ENCODE measurements at regions not wholly inside any gene's neighbourhood (a gene's known extent, or its start where the extent isn't known, plus 50 kb on each side); places are given as distances from the start of the nearest gene placed in this dataset.

DNA sequence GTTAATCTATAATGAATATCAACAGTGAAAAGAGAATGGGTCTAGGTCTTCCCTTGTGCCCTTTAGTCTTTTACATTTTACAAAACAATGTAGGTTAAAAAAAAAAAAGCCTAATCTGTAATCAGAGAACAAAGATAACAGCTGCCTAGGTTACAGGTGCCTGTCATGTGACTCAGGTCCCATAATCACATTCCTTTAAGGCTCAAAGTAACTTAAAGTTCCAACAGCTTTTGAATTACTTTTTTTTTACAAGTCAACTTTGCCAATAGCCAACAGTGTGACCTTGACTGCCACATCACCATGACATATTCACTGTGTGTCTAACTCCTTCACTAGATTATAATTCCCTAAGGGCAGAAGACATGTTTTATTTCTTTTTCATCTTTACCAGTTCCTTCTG, 237.0 kb upstream of the API5 start:
- Histone ChIP-seq H3K27me3 (ENCODE audit: control insufficient read depth, insufficient read depth, low read length) (no peaks in the 10 kb centered on the region), H3K4me2 (ENCODE audit: low read length) (no peak overlapping the region), H3K9ac (no peak overlapping the region), H3K4me3 (ENCODE audit: low read depth, low read length) (no peak overlapping the region), H3K79me2 (no peaks in the 10 kb centered on the region), H2AFZ (no peak overlapping the region), H3K9me3 (ENCODE audit: control insufficient read depth, low read length) (no peaks in the 10 kb centered on the region), H3K4me1 (no peaks in the 10 kb centered on the region), H3K27ac (no peak overlapping the region), H3K36me3 (ENCODE audit: control insufficient read depth, insufficient read depth, low read length) (no peaks in the 10 kb centered on the region)
- TF ChIP-seq, protein P1, sequence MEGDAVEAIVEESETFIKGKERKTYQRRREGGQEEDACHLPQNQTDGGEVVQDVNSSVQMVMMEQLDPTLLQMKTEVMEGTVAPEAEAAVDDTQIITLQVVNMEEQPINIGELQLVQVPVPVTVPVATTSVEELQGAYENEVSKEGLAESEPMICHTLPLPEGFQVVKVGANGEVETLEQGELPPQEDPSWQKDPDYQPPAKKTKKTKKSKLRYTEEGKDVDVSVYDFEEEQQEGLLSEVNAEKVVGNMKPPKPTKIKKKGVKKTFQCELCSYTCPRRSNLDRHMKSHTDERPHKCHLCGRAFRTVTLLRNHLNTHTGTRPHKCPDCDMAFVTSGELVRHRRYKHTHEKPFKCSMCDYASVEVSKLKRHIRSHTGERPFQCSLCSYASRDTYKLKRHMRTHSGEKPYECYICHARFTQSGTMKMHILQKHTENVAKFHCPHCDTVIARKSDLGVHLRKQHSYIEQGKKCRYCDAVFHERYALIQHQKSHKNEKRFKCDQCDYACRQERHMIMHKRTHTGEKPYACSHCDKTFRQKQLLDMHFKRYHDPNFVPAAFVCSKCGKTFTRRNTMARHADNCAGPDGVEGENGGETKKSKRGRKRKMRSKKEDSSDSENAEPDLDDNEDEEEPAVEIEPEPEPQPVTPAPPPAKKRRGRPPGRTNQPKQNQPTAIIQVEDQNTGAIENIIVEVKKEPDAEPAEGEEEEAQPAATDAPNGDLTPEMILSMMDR (IDR thresholded peaks at IDR 0.05) = no peak

DNA sequence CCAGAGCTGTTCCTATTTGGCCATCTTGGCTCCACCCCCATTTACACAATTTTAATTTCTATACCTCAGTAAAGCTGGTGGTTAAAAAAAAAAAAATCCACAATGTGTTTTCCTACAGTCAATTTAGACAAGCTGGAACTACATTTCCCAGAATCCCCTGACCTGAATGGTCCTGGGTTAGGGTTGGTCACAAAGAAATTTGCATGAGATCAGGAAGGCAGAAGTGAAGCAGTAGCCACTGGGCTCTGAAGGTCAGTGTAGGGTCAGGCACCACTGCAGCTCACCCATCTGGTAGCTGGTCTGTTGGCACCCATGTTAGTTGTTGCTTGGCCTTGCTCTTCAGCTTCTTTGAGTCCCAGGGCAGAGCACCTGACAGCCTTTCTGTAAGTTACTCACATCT, 210.7 kb upstream of the API5 start:
- H3K9me3 ChIP-seq (ENCODE audit: control insufficient read depth, low read length) = no peaks in the 10 kb centered on the region
- H3K4me2 ChIP-seq (ENCODE audit: low read length) = no peak overlapping the region
- H3K79me2 ChIP-seq = no peaks in the 10 kb centered on the region
- TF ChIP-seq, protein P1 (IDR thresholded peaks at IDR 0.05) = no peak
- H2AFZ ChIP-seq = no peak overlapping the region
- H3K9ac ChIP-seq = no peak overlapping the region
- H3K27me3 ChIP-seq (ENCODE audit: control insufficient read depth, insufficient read depth, low read length) = no peaks in the 10 kb centered on the region
- H3K27ac ChIP-seq = no peak overlapping the region
- H3K4me3 ChIP-seq (ENCODE audit: low read depth, low read length) = no peak overlapping the region
- H3K36me3 ChIP-seq (ENCODE audit: control insufficient read depth, insufficient read depth, low read length) = no peaks in the 10 kb centered on the region
- no peaks in the 10 kb centered on the region for H3K4me1 ChIP-seq

DNA sequence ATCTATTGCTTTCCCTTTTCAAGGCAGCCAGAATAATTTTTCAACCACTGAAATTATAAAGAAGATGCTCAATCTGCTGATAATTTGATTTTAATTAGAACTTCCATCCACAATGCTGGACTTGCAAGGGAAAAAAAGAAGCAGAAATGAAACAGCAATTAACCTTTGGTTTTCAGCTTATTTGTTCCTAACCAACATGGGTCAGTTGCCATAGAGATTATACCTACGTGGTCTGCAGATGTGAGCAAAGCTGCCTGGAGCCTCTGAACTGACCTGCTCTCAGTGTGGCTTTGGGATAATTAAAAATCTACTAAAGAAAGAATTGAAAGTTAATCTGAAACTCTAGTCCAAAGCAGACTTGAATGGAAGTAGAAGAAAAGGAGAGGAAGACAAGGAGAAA, 195.7 kb upstream of the API5 start:
- no peaks in the 10 kb centered on the region for H3K27me3 ChIP-seq (ENCODE audit: control insufficient read depth, insufficient read depth, low read length)
- no peaks in the 10 kb centered on the region for H3K4me1 ChIP-seq
- H3K79me2 ChIP-seq = no peaks in the 10 kb centered on the region
- no peak overlapping the region for H3K9ac ChIP-seq
- H2AFZ ChIP-seq = no peak overlapping the region
- no peaks in the 10 kb centered on the region for H3K9me3 ChIP-seq (ENCODE audit: control insufficient read depth, low read length)
- no peak overlapping the region for H3K4me2 ChIP-seq (ENCODE audit: low read length)
- H3K27ac ChIP-seq = no peak overlapping the region
- TF ChIP-seq, protein P1 (IDR thresholded peaks at IDR 0.05) = no peak
- H3K36me3 ChIP-seq (ENCODE audit: control insufficient read depth, insufficient read depth, low read length) = no peaks in the 10 kb centered on the region
- H3K4me3 ChIP-seq (ENCODE audit: low read depth, low read length) = no peak overlapping the region

DNA sequence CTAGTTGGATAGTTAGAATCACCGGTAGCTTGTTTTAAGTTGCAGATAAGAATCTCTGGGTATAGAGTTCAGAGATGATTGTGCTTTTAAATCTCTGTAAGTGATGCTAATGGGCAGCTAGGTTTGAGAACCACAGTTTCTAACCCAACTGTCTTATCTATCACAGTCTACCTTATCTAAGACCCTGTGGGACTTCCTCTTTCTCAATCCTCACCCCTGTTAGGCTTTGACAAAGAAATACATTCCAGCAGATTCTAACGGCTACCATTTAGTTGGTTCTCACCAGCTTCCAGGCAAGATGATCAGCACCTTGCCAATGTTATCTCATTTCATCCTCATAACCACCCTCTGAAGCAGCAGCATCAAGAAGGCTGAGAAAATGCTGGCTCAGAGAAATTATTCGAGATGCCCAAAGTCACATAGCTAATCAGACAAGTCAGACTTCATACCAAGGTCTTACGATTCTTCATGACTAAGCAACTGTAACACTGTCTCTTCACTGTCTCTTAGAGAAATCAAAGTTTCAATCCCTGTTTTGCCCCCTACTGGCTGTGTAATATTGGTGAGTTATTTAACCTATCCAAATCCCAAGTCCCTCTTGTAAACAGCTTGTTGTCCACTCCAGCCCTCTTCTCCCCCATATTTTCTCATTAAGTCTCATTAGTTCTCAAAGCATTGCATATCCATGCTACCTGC, 192.4 kb upstream of the API5 start:
- H3K4me3 ChIP-seq (ENCODE audit: low read depth, low read length) = no peak overlapping the region
- no peaks in the 10 kb centered on the region for H3K4me1 ChIP-seq
- no peak overlapping the region for H3K27ac ChIP-seq
- TF ChIP-seq, protein P1 (IDR thresholded peaks at IDR 0.05) = no peak
- no peaks in the 10 kb centered on the region for H3K79me2 ChIP-seq
- no peaks in the 10 kb centered on the region for H3K36me3 ChIP-seq (ENCODE audit: control insufficient read depth, insufficient read depth, low read length)
- no peak overlapping the region for H3K4me2 ChIP-seq (ENCODE audit: low read length)
- no peaks in the 10 kb centered on the region for H3K9me3 ChIP-seq (ENCODE audit: control insufficient read depth, low read length)
- no peaks in the 10 kb centered on the region for H3K27me3 ChIP-seq (ENCODE audit: control insufficient read depth, insufficient read depth, low read length)
- no peak overlapping the region for H3K9ac ChIP-seq
- no peak overlapping the region for H2AFZ ChIP-seq

DNA sequence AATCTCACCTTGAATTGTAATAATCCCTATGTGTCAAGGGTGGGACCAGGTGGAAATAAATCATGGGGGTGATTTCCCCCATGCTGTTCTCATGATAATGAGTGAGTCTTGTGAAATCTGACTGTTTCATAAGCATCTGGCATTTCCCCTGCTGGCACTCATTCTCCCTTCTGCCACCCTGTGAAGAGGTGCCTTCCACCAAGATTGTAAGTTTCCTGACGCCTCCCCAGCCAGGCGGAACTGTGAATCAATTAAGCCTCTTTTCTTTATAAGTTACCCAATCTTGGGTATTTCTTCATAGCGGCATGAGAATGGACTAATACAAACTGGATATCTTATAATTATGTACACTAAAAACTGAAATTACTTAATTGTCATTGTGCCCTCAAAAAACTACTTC, 189.2 kb upstream of the API5 start:
- TF ChIP-seq, protein P1 (IDR thresholded peaks at IDR 0.05) = no peak
- H3K4me1 ChIP-seq = no peaks in the 10 kb centered on the region
- H3K79me2 ChIP-seq = no peaks in the 10 kb centered on the region
- no peak overlapping the region for H2AFZ ChIP-seq
- no peaks in the 10 kb centered on the region for H3K9me3 ChIP-seq (ENCODE audit: control insufficient read depth, low read length)
- H3K4me2 ChIP-seq (ENCODE audit: low read length) = no peak overlapping the region
- H3K9ac ChIP-seq = no peak overlapping the region
- H3K4me3 ChIP-seq (ENCODE audit: low read depth, low read length) = no peak overlapping the region
- H3K27ac ChIP-seq = no peak overlapping the region
- H3K36me3 ChIP-seq (ENCODE audit: control insufficient read depth, insufficient read depth, low read length) = no peaks in the 10 kb centered on the region
- H3K27me3 ChIP-seq (ENCODE audit: control insufficient read depth, insufficient read depth, low read length) = no peaks in the 10 kb centered on the region

Data from parathyroid adenoma (tissue), 2 donors.